D721Med (cell line): ENCODE measurements at regions not wholly inside any gene's neighbourhood (a gene's known extent, or its start where the extent isn't known, plus 50 kb on each side); places are given as distances from the start of the nearest gene placed in this dataset.

Experiments
- DNase-seq: peaks from one replicate; pipeline ENCODE4 v3.0.0; 2011; ENCODE audit warnings: low spot score; ENCODE audit not compliant: insufficient read length
- FAIRE-seq: peaks from 2 replicates; lab custom pipeline; 2011; peaks lifted over from hg19 to GRCh38; lab: Jason Lieb, UNC
- TF ChIP-seq, protein P1 (sequence below): IDR thresholded peaks from 2 replicates; pipeline ENCODE4 v1.5.1; 2012; ENCODE audit warnings: mild to moderate bottlenecking, control low read depth; ENCODE audit not compliant: insufficient read depth; ENCODE audit errors: missing control alignments

DNA sequence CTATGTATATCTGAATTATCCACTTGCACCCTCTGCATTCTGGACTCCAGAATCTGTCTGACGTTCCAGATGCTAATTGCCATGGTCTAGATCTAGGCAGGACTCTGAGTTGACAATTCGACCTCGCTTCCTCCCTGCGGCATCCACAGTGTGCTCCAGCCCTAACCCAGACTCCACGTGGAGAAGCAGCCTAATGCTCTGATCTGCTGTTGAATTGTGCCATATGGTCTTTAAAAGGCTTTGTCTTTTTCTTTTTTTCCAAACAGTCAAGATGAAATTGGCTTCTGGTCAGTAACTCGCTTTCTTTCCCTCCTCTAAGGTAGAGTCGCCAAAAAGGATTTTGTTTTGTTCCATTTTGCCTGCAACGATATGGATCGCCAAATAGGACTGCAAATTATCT is 752.6 kb upstream of the ID2 start:
- DNase-seq, result no peak
- TF ChIP-seq, protein P1, sequence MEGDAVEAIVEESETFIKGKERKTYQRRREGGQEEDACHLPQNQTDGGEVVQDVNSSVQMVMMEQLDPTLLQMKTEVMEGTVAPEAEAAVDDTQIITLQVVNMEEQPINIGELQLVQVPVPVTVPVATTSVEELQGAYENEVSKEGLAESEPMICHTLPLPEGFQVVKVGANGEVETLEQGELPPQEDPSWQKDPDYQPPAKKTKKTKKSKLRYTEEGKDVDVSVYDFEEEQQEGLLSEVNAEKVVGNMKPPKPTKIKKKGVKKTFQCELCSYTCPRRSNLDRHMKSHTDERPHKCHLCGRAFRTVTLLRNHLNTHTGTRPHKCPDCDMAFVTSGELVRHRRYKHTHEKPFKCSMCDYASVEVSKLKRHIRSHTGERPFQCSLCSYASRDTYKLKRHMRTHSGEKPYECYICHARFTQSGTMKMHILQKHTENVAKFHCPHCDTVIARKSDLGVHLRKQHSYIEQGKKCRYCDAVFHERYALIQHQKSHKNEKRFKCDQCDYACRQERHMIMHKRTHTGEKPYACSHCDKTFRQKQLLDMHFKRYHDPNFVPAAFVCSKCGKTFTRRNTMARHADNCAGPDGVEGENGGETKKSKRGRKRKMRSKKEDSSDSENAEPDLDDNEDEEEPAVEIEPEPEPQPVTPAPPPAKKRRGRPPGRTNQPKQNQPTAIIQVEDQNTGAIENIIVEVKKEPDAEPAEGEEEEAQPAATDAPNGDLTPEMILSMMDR, result no peak
- no peak for FAIRE-seq

DNA sequence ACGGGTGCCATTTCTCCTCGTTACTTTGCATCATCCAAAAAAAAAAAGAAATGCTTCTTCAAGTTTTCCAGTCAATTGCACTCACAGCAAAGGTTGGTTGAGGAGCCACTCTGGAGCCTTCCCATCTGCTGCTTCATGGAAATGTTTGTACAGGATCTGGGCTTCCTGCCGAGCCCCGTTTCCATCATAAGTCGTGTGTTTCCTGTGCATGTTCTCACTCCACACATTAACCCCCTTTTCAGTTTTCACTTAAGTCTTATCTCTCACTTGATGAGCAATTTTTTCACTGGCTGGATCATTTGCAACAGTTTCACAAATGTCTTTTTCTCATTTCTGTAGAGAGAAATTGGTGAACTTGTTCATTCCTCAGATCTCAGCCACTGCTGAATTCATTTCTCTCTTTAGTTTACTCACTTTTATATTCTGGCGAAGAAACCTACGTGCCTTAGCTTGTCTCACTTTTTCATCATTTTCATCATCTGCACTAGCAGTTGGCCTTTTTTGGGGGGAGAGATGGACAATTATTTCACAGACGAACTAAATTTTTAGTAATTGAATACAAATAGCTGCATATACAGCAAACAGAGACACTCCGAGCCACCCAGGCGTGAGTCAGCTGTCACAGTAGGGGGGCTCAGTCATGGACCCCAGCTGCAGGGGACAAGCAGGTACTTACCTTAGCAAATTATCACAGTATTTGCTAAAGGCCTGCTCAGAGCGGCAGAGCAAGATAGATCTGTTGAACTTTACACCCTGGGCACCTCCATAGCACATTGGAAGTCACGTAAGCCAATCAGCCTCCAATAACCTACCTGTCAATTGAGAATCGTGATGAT is 750.8 kb upstream of the ID2 start:
- DNase-seq (no peak), FAIRE-seq (no peak)
- TF ChIP-seq, protein P1, result no peak

DNA sequence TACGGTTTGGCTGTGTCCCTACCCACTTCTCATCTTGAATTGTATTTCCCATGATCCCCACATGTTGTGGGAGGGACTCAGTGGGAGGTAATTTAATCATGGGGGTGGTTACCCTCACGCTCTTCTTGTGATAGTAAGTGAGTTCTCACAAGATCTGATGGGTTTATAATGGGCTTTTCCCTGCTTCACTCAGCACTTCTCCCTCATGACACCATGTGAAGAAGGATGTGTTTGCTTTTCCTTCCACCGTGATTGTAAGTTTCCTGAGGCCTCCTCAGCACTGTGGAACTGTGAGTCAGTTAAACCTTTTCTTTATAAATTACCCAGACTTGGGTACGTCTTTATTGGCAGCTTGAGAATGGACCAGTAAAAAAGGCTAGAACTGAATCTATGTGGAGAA is 750.0 kb upstream of the ID2 start:
- TF ChIP-seq, protein P1, result no peak
- DNase-seq, result no peak
- FAIRE-seq, result no peak

DNA sequence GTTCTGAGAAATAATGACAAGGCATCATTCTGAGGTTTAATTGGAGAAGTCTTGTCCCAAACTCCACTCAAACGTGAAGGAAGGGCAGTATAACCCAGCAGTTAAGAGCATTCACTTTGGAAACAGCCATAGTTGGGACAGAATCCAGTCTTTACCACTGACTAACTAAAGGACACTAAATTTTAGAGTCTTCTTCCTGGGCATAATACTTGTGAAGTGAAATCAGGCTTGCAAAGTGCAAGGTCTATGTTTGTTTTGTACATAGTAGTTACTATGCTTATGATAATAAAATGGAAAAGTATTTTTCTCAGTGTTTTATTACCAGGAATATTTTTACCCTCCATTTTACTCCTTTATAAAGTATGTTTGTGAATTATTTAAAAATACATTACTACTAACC is 748.2 kb upstream of the ID2 start:
- FAIRE-seq, result no peak

DNA sequence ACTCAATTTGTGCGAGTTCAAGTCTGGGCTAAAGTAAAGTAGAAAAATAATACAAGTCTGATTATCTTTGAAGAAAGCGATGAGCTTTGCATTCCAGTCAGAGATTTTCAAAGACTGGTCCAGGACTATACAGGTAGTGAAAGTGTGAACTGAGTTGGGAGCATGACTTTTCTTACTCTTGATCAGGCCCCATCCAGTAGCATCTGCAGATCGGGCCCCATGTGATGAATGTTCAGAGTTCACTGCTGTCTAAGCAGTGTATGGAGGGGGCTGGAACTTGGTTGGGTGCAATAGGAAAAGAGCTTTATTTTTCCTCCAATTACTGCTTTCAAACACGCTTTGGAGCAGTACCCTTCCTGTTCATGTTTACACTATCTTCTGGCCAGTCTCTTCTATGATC is 747.4 kb upstream of the ID2 start:
- TF ChIP-seq, protein P1, result no peak
- no peak for DNase-seq
- FAIRE-seq, result no peak

More for the DNA sequence above, 748.2 kb upstream of the ID2 start:
- TF ChIP-seq, protein P1, result no peak
- no peak for DNase-seq

DNA sequence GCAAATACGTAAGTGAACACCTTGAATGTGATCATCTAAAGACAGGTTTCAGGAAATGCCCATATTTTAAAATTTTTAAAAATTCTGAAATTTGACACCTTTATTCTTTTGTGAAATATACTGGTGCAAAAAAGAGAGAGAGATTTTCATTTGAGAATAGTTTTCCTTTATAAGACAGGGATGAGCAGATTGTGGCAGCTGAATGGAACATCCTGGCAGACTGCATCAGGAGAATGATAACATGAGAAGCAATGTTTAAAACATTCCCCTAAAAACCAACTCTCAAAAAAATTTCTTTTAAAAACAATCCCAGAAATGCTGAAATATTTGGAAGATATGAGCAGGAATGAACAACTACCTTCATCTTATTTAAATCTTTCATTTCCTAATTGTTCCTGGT is 744.8 kb upstream of the ID2 start:
- no peak for DNase-seq
- FAIRE-seq, result no peak
- TF ChIP-seq, protein P1, result no peak

DNA sequence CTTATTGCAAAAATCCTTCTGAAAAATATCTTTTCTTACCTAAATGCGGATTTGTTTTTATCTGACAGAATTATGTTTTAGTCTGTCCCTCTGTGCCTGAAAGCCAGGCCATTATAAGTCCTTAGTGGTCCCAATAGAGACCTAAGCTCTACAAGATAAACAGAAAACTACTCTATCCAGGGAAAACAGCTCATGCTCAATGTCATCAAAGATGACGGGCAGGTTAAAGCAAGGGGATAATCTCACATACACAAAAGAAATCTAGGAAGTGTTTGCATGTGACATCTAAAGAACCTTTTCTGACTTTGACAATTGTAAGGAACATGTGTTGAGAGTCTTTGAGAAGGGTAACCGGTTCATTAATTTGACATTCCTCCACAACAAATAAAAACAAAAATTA is 741.1 kb upstream of the ID2 start:
- FAIRE-seq (no peak), DNase-seq (no peak)
- TF ChIP-seq, protein P1, result no peak
